ENCODE measurements at regions not wholly inside any gene's neighbourhood (a gene's known extent, or its start where the extent isn't known, plus 50 kb on each side); places are given as distances from the start of the nearest gene placed in this dataset.

DNA sequence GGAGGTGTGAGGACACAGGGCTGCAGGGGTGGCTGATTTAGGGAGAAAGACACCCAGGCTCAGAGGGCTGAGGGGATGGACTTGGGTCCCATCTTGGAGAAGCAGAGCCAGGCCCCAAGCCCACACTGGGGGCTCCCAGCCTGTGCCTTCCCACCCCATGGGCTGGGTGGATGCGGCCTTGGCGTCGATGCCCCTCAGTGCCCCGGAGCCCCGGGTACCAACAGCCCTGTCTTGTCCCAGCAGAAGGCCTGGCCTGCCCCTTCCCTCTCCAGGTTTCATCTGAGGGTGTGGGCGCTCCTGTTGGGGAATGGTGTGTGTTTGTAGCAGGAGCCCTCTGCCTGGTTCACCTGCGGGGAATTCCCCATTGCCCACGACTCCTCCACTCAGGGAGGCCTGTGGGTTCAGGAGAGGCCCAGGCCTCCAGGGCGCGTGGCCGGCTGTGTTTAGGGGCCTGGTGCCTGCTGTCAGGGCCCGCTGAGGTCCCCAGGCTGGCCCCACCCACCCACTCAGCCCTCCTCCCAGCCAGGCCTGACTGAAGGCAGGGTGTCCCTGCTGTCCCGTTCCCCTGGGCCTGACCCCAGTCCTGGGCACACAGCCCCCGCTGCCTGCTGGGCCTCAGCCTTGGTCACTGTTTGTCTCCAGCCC is 51.1 kb upstream of the BEGAIN start:
- TF ChIP-seq CTCF (conservative IDR thresholded peaks at IDR 0.05; ENCODE audit: low read depth, low read length), result no peak
- DNase-seq (ENCODE audit: low read depth), result no peak
- no peak overlapping the region for H3K4me3 ChIP-seq (ENCODE audit: low read depth, low read length)

DNA sequence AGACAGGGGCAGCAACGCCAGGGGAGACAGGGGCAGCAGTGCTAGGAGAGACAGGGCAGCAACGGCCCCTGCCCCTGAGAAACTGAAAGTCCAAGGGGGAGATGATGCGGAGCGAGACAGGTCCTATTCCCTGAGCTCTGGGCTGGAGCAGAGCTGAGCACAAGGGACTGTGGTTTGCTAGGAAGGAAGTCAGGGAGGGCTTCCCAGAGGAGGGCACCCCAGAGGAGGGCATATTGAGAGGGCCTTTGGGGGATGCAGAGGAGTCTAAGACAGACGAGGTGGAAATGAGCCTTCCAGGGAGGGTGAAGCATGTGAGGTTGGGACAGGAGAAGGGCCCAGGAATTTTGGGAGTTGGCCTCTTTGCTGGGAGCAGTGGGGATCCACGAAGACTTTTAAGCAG is 52.1 kb upstream of the BEGAIN start:
- no peak overlapping the region for H3K4me3 ChIP-seq (ENCODE audit: low read depth, low read length)
- TF ChIP-seq CTCF (conservative IDR thresholded peaks at IDR 0.05; ENCODE audit: low read depth, low read length), result no peak
- no peak for DNase-seq (ENCODE audit: low read depth)

GRCh38 chr14:100640471-100641273 is 53.5 kb upstream of the BEGAIN start:
- no peak overlapping the region for H3K4me3 ChIP-seq (ENCODE audit: low read depth, low read length)
- no peak for TF ChIP-seq CTCF (conservative IDR thresholded peaks at IDR 0.05; ENCODE audit: low read depth, low read length)
- no peak for DNase-seq (ENCODE audit: low read depth)

DNA sequence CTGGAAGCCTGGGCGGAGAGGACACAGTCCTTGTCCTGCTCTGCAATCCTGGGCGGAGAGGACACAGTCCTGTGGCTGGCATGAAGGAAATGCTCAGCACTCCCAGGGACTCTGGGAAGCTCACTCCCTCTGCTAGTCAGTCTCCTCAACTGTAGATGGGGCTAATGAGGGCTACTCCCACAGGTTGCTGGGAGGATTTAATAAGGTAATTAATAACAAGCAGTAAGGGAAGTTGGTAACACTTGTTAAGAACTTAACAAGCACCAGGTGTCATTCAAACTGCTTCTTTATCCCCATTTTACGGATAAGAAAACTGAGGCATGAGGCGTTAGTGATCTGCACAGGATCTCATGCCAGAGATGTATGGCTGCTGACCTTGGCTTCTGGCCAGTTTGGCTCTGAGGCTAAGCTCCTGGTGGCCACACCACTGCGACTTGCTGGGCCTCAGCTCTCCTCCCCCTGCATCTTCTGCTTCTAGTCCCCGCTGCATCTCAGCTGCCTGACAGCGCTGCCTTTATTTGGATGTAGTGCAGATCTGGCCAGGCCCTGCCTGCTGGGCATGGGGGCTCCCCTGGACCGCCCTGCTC is 54.1 kb upstream of the BEGAIN start:
- no peak for DNase-seq (ENCODE audit: low read depth)
- no peak for TF ChIP-seq CTCF (conservative IDR thresholded peaks at IDR 0.05; ENCODE audit: low read depth, low read length)
- H3K4me3 ChIP-seq (ENCODE audit: low read depth, low read length), result no peak overlapping the region

GRCh38 chr14:100643426-100643825 is 56.2 kb upstream of the BEGAIN start:
- DNase-seq (ENCODE audit: low read depth), result no peak
- H3K4me3 ChIP-seq (ENCODE audit: low read depth, low read length), result no peak overlapping the region
- TF ChIP-seq CTCF (conservative IDR thresholded peaks at IDR 0.05; ENCODE audit: low read depth, low read length), result no peak

DNA sequence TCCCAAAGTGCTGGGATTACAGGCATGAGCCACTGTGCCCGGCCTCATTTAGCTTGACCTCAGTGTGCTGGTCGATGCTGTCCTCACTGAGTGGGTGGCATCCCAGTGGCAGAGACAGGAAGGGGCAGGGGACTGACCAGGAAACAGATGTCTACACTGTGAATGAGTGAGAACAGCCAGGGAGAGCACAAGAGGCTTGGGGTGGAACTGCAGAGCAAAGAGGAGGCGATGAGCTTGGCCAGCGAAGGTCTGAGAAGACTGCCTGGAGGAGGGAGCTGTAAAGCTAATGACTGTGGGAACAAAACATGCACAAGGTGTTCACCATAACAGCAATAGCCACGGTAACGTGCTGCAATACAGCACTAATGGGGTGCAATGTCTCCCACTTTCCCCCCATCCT is 57.2 kb upstream of the BEGAIN start:
- TF ChIP-seq CTCF (conservative IDR thresholded peaks at IDR 0.05; ENCODE audit: low read depth, low read length), result no peak
- no peak for DNase-seq (ENCODE audit: low read depth)
- no peak overlapping the region for H3K4me3 ChIP-seq (ENCODE audit: low read depth, low read length)
